ENCODE measurements at regions not wholly inside any gene's neighbourhood (a gene's known extent, or its start where the extent isn't known, plus 50 kb on each side); places are given as distances from the start of the nearest gene placed in this dataset.

GRCh38 chr5:128671943-128672342, 133.9 kb upstream of the FBN2 start:
- DNase-seq (ENCODE audit: low read depth) = no peak
- no peak overlapping the region for H3K4me3 ChIP-seq (ENCODE audit: low read depth, low read length)

GRCh38 chr5:128673000-128673399, 135.0 kb upstream of the FBN2 start:
- no peak for DNase-seq (ENCODE audit: low read depth)
- TF ChIP-seq CTCF (conservative IDR thresholded peaks at IDR 0.05; ENCODE audit: low read depth, low read length) = no peak
- no peak overlapping the region for H3K4me3 ChIP-seq (ENCODE audit: low read depth, low read length)

More at GRCh38 chr5:128671943-128672342, 133.9 kb upstream of the FBN2 start:
- TF ChIP-seq CTCF (conservative IDR thresholded peaks at IDR 0.05; ENCODE audit: low read depth, low read length) = no peak

- H3K4me3 ChIP-seq (ENCODE audit: low read depth, low read length) = no peak overlapping the region
- no peak for DNase-seq (ENCODE audit: low read depth)
- no peak for TF ChIP-seq CTCF (conservative IDR thresholded peaks at IDR 0.05; ENCODE audit: low read depth, low read length)
These were observed 135.4 kb upstream of the FBN2 start for GRCh38 chr5:128673411-128673957.

GRCh38 chr5:128673970-128674369, 135.9 kb upstream of the FBN2 start:
- no peak overlapping the region for H3K4me3 ChIP-seq (ENCODE audit: low read depth, low read length)
- DNase-seq (ENCODE audit: low read depth) = peak; percentile 54
- TF ChIP-seq CTCF (conservative IDR thresholded peaks at IDR 0.05; ENCODE audit: low read depth, low read length) = no peak

GRCh38 chr5:128674837-128675446, 136.9 kb upstream of the FBN2 start:
- DNase-seq (ENCODE audit: low read depth) = peak; percentile 79
- TF ChIP-seq CTCF (conservative IDR thresholded peaks at IDR 0.05; ENCODE audit: low read depth, low read length) = peak; percentile 86

GRCh38 chr5:128681096-128681495, 143.1 kb upstream of the FBN2 start:
- peak; percentile 63 for DNase-seq (ENCODE audit: low read depth)
- H3K4me3 ChIP-seq (ENCODE audit: low read depth, low read length) = no peak overlapping the region
- TF ChIP-seq CTCF (conservative IDR thresholded peaks at IDR 0.05; ENCODE audit: low read depth, low read length) = no peak

More at GRCh38 chr5:128674837-128675446, 136.9 kb upstream of the FBN2 start:
- no peak overlapping the region for H3K4me3 ChIP-seq (ENCODE audit: low read depth, low read length)

All from choroid plexus epithelial cell (primary cell).